GM10266 (cell line): ENCODE measurements at regions not wholly inside any gene's neighbourhood (a gene's known extent, or its start where the extent isn't known, plus 50 kb on each side); places are given as distances from the start of the nearest gene placed in this dataset.

Experiments used
- DNase-seq: peaks from one replicate; pipeline ENCODE4 v3.0.0; 2012; ENCODE audit errors: extremely low spot score
- TF ChIP-seq, protein P1 (sequence below): IDR thresholded peaks from 2 replicates; pipeline ENCODE4 v1.5.1; 2012; ENCODE audit warnings: mild to moderate bottlenecking, low read depth; ENCODE audit not compliant: control insufficient read depth, insufficient read depth; ENCODE audit errors: missing control alignments

DNA sequence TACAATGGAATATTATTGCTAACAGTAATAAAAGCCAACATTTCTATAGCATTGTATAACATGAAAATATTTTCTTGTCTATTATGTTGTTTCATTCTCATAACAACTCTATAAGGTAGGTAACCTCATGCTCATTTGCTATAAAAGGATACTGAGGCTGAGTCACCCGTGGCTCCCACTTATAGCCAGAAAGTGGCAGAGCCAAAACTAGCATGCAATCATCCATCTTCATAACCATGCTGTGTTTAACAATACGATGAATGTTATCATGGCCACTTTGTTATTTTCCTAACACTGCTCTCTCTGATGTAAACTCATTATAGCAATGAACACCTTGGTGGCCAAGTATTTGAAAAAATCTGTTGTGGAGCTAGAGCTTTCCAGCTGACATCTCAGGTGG lies 80.8 kb upstream of the JUN start:
- TF ChIP-seq, protein P1, sequence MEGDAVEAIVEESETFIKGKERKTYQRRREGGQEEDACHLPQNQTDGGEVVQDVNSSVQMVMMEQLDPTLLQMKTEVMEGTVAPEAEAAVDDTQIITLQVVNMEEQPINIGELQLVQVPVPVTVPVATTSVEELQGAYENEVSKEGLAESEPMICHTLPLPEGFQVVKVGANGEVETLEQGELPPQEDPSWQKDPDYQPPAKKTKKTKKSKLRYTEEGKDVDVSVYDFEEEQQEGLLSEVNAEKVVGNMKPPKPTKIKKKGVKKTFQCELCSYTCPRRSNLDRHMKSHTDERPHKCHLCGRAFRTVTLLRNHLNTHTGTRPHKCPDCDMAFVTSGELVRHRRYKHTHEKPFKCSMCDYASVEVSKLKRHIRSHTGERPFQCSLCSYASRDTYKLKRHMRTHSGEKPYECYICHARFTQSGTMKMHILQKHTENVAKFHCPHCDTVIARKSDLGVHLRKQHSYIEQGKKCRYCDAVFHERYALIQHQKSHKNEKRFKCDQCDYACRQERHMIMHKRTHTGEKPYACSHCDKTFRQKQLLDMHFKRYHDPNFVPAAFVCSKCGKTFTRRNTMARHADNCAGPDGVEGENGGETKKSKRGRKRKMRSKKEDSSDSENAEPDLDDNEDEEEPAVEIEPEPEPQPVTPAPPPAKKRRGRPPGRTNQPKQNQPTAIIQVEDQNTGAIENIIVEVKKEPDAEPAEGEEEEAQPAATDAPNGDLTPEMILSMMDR, result no peak
- no peak for DNase-seq

DNA sequence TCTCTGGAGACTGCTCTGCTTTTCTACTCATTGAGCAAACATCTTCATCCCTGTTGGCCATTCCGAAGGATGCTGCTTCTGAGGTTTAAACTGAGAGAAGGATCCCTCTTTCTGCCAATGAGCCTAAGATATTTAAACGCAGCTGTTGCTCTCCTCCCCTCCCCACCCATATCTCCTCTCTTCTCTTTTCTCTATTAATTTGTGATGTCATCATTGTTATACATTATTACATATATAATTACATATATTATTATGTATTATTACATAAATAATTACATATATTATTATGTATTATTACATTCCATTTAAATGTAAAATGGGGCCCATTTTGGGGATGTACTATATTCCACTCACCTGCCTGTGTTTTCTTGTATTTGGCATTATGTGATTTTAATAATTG lies 82.7 kb upstream of the JUN start:
- DNase-seq, result no peak
- TF ChIP-seq, protein P1, result no peak

DNA sequence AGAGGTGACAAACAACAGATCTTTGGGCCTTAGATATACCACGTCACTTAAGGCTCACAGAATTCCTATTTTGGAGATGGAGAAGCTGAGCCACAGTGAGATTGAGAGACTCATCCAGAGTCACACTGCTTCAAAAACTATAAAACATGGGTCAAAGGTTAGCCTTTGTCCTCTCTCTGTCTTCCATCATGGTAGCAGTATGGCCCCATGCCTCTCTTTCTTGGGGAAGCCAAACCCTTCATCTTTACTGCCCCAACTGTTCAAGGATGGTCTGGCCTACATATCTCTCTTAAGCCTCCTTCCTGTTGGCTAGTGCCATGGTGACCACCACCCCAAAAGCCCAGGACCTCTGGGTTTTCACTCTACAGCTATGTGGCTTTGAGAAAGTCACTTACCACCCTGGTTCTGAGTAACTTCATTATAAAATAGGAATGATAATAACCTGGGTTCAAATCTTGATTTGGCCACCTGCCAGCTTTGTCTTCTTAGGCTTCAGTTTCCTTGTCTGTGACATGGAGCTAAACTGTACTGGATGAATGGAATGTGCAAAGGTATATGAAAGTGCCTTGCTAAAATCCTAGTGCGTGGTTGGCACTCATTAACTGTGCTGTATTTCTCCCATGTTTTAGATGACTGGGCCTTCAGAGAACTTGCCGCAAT lies 85.9 kb upstream of the JUN start:
- TF ChIP-seq, protein P1, result no peak
- no peak for DNase-seq

DNA sequence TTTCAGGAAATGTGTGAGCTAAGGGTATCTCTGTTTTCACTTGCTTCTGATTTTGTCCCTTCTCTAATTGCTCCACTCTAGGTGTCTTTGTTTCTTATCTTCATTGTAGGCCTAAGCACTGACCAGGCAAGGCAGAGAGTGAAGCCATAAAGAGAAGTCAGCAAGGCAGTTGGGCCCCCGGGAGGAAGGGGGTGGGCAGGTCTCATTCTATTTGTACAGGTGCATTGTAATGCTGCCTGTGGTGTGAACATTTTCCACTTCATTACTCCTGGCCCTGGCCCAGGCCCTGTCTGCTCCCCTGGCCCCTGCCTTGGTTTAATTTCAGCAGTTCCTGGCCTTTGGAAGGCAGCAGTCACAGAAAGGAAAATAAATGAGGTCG lies 86.4 kb upstream of the JUN start:
- DNase-seq, result no peak
- TF ChIP-seq, protein P1, result no peak

DNA sequence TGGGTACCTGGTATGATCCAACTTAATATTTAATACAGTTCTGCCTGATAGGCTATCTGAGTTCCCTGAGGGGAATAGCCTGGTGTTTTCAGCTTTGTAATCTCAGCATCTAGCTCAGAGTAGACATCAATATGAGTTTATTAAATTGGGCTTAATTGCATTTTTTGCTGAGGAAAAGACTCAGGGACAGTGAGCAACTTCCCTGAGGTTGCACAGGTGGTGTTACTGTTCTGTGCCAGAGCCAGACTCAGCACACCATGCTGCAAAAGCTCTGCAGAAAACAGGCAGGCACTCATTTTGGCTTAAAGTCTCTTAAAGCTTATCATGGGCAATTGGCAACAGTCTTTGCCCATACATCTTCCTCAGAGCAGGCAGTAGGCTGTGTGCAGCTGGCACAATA lies 90.5 kb upstream of the JUN start:
- DNase-seq, result no peak
- TF ChIP-seq, protein P1, result no peak

DNA sequence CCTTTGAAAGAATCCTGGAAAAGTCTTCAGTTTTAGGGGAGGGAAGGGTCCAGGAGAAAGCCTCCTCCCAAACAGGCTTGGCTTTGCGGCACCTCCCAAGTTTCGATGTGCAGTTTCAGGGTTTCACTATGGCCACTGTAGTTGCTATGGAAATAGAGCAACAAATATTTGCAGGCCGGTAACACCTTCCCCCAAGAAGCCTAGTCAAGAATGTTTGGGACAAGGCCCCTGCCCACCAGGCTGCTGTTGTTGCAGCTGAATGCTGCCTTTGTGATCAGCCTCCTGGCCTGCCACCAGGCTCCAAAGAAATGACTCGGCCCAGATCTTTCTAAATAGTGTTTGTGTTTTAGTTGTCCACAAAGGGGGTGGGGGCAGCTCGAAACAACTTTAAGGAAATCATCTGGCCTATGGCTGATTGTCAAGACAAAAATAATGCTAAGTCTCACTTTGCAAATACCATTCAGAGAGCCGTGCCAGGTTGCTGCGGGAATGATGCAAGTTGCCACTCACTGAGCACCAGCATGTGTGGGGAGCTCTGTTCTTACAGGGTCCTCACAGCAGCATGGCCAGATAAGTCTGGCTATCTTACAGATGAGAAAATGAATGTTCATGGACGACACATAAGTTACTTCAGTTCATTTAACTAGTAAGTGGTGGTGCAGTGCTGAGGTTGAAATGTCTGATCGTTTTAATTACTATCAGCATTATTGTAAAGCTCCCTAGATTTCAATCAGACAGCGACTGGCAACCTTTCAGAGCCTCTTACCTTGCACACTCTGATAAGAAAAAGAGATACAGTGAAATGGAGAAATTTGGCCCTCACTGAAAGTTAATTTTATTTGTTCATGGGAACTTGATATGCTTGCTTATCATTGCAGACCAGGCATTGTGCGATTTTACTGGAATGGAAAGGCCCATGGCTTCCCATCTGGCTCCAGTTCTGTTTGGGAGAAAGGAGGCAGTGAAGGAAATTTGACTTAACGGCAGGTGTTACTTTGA lies 91.2 kb upstream of the JUN start:
- TF ChIP-seq, protein P1, result no peak
- no peak for DNase-seq

DNA sequence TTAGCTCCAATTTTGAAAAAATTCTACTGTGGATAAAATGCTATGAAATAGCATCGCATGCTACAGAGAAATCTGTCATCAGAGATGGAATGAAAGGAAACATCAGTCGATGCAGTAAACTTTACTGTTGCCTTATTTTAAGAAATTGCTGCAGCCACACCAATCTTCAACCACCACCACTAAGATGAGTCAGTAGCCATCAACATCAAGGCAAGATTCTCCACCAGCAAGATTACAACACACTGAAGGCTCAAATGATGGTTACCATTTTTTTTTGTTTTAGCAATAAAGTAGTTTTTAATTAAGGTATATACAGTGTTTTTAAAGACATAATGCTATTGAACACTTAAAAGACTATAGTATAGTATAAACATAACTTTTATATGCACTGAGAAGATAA lies 95.6 kb upstream of the JUN start:
- TF ChIP-seq, protein P1, result no peak
- DNase-seq, result no peak
